ENCODE measurements at regions not wholly inside any gene's neighbourhood (a gene's known extent, or its start where the extent isn't known, plus 50 kb on each side); places are given as distances from the start of the nearest gene placed in this dataset.

- no peak overlapping the region for H3K4me3 Mint-ChIP-seq
These were observed 336.5 kb upstream of the ZNF804A start for GRCh38 chr2:184261818-184262217.

GRCh38 chr2:184268900-184269477 lies 329.3 kb upstream of the ZNF804A start:
- intact Hi-C loops (cut with micrococcal nuclease) = no loop called here

More at GRCh38 chr2:184261818-184262217, 336.5 kb upstream of the ZNF804A start:
- intact Hi-C loops (cut with micrococcal nuclease) = no loop called here
- Histone ChIP-seq H3K4me1 (ENCODE audit: control insufficient read depth in 2 of 2, insufficient read depth in 2 of 2, low read length in 2 of 2) (no peaks in the 10 kb centered on the region), H3K27me3 (ENCODE audit: control insufficient read depth in 2 of 2, insufficient read depth in 2 of 2, low read length in 2 of 2) (no peaks in the 10 kb centered on the region), H3K27ac (ENCODE audit: low read depth, low read length) (no peak overlapping the region), H3K9me3 (ENCODE audit: control insufficient read depth in 2 of 3, low read length in 3 of 3) (no peaks in the 10 kb centered on the region), H3K4me3 (ENCODE audit: low read length) (no peak overlapping the region), H3K36me3 (ENCODE audit: control insufficient read depth in 2 of 3, insufficient read depth in 3 of 3, low read length in 3 of 3) (no peaks in the 10 kb centered on the region)
- ATAC-seq = no peak
- POLR2A ChIA-PET = no interaction called here
- CTCF ChIA-PET = interaction anchor here (1.5 kb wide), 1 partner anchor 8 kb away, joined by 3 read pairs; no protein-coding TSS in a partner anchor
- H3K9me3 Mint-ChIP-seq = peaks cover 0 to 5% (median 0%) of the 10 kb centered on the region in 11 donors
- H3K4me1 Mint-ChIP-seq = no peaks in the 10 kb centered on the region
- H3K27ac Mint-ChIP-seq = no peak overlapping the region
- no peak for DNase-seq
- no peaks in the 10 kb centered on the region for H3K27me3 Mint-ChIP-seq
- no peaks in the 10 kb centered on the region for H3K36me3 Mint-ChIP-seq

GRCh38 chr2:184270660-184271059 lies 327.7 kb upstream of the ZNF804A start:
- ATAC-seq (no peak), DNase-seq (no peak)
- POLR2A ChIA-PET = no interaction called here
- no peaks in the 10 kb centered on the region for H3K27me3 Mint-ChIP-seq
- Histone ChIP-seq H3K27ac (ENCODE audit: low read depth, low read length) (no peak overlapping the region), H3K4me3 (ENCODE audit: low read length) (no peak overlapping the region), H3K27me3 (ENCODE audit: control insufficient read depth in 2 of 2, insufficient read depth in 2 of 2, low read length in 2 of 2) (no peaks in the 10 kb centered on the region), H3K9me3 (ENCODE audit: control insufficient read depth in 2 of 3, low read length in 3 of 3) (peaks cover 0 to 4% (median 0%) of the 10 kb centered on the region in 3 experiments), H3K36me3 (ENCODE audit: control insufficient read depth in 2 of 3, insufficient read depth in 3 of 3, low read length in 3 of 3) (no peaks in the 10 kb centered on the region), H3K4me1 (ENCODE audit: control insufficient read depth in 2 of 2, insufficient read depth in 2 of 2, low read length in 2 of 2) (no peaks in the 10 kb centered on the region)
- peaks cover 0 to 11% (median 0%) of the 10 kb centered on the region in 11 donors for H3K9me3 Mint-ChIP-seq
- intact Hi-C loops (cut with micrococcal nuclease) = no loop called here
- no peak overlapping the region for H3K27ac Mint-ChIP-seq
- H3K4me1 Mint-ChIP-seq = no peaks in the 10 kb centered on the region
- H3K36me3 Mint-ChIP-seq = no peaks in the 10 kb centered on the region
- CTCF ChIA-PET = interaction anchor here (1.1 kb wide), 1 partner anchor 9 kb away, joined by 3 read pairs; no protein-coding TSS in a partner anchor
- H3K4me3 Mint-ChIP-seq = no peak overlapping the region

More at GRCh38 chr2:184268900-184269477, 329.3 kb upstream of the ZNF804A start:
- Histone ChIP-seq H3K4me3 (ENCODE audit: low read length) (no peak overlapping the region), H3K36me3 (ENCODE audit: control insufficient read depth in 2 of 3, insufficient read depth in 3 of 3, low read length in 3 of 3) (no peaks in the 10 kb centered on the region), H3K9me3 (ENCODE audit: control insufficient read depth in 2 of 3, low read length in 3 of 3) (peaks cover 0 to 4% (median 0%) of the 10 kb centered on the region in 3 experiments), H3K4me1 (ENCODE audit: control insufficient read depth in 2 of 2, insufficient read depth in 2 of 2, low read length in 2 of 2) (no peaks in the 10 kb centered on the region), H3K27ac (ENCODE audit: low read depth, low read length) (no peak overlapping the region), H3K27me3 (ENCODE audit: control insufficient read depth in 2 of 2, insufficient read depth in 2 of 2, low read length in 2 of 2) (no peaks in the 10 kb centered on the region)
- Mint-ChIP-seq H3K9me3 (peaks cover 0 to 15% (median 5%) of the 10 kb centered on the region in 11 donors), H3K27ac (no peak overlapping the region), H3K27me3 (no peaks in the 10 kb centered on the region), H3K4me1 (no peaks in the 10 kb centered on the region), H3K36me3 (no peaks in the 10 kb centered on the region), H3K4me3 (no peak overlapping the region)
- ChIA-PET POLR2A (no interaction called here), CTCF (no interaction called here)
- ATAC-seq (no peak), DNase-seq (no peak)

- H3K4me1 ChIP-seq (ENCODE audit: control insufficient read depth in 2 of 2, insufficient read depth in 2 of 2, low read length in 2 of 2) = no peaks in the 10 kb centered on the region
- no peak for DNase-seq
These were observed 326.3 kb upstream of the ZNF804A start for GRCh38 chr2:184272056-184272455.

GRCh38 chr2:184294831-184295230 lies 303.5 kb upstream of the ZNF804A start:
- Histone ChIP-seq H3K9me3 (ENCODE audit: control insufficient read depth in 2 of 3, low read length in 3 of 3) (no peaks in the 10 kb centered on the region), H3K27ac (ENCODE audit: low read depth, low read length) (no peak overlapping the region), H3K36me3 (ENCODE audit: control insufficient read depth in 2 of 3, insufficient read depth in 3 of 3, low read length in 3 of 3) (no peaks in the 10 kb centered on the region), H3K4me1 (ENCODE audit: control insufficient read depth in 2 of 2, insufficient read depth in 2 of 2, low read length in 2 of 2) (no peaks in the 10 kb centered on the region), H3K4me3 (ENCODE audit: low read length) (no peak overlapping the region), H3K27me3 (ENCODE audit: control insufficient read depth in 2 of 2, insufficient read depth in 2 of 2, low read length in 2 of 2) (no peaks in the 10 kb centered on the region)
- ATAC-seq (no peak), DNase-seq (no peak)
- POLR2A ChIA-PET = no interaction called here
- Mint-ChIP-seq H3K9me3 (peaks cover 0 to 4% (median 0%) of the 10 kb centered on the region in 11 donors), H3K27me3 (no peaks in the 10 kb centered on the region), H3K4me1 (no peaks in the 10 kb centered on the region), H3K36me3 (no peaks in the 10 kb centered on the region), H3K4me3 (no peak overlapping the region), H3K27ac (no peak overlapping the region)
- CTCF ChIA-PET = no interaction called here
- intact Hi-C loops (cut with micrococcal nuclease) = no loop called here

More at GRCh38 chr2:184272056-184272455, 326.3 kb upstream of the ZNF804A start:
- Mint-ChIP-seq H3K4me1 (no peaks in the 10 kb centered on the region), H3K27me3 (no peaks in the 10 kb centered on the region), H3K27ac (no peak overlapping the region), H3K4me3 (no peak overlapping the region), H3K9me3 (peaks cover 0 to 11% (median 0%) of the 10 kb centered on the region in 11 donors), H3K36me3 (no peaks in the 10 kb centered on the region)
- Histone ChIP-seq H3K9me3 (ENCODE audit: control insufficient read depth in 2 of 3, low read length in 3 of 3) (peaks cover 0 to 4% (median 0%) of the 10 kb centered on the region in 3 experiments), H3K27me3 (ENCODE audit: control insufficient read depth in 2 of 2, insufficient read depth in 2 of 2, low read length in 2 of 2) (no peaks in the 10 kb centered on the region), H3K27ac (ENCODE audit: low read depth, low read length) (no peak overlapping the region), H3K4me3 (ENCODE audit: low read length) (no peak overlapping the region), H3K36me3 (ENCODE audit: control insufficient read depth in 2 of 3, insufficient read depth in 3 of 3, low read length in 3 of 3) (no peaks in the 10 kb centered on the region)
- intact Hi-C loops (cut with micrococcal nuclease) = no loop called here
- no peak for ATAC-seq
- POLR2A ChIA-PET = no interaction called here
- CTCF ChIA-PET = no interaction called here

- H3K4me3 Mint-ChIP-seq = no peak overlapping the region
- H3K4me3 ChIP-seq (ENCODE audit: low read length) = no peak overlapping the region
- H3K27ac ChIP-seq (ENCODE audit: low read depth, low read length) = no peak overlapping the region
- ChIA-PET CTCF (no interaction called here), POLR2A (no interaction called here)
- H3K4me1 Mint-ChIP-seq = no peaks in the 10 kb centered on the region
- no peak overlapping the region for H3K27ac Mint-ChIP-seq
- ATAC-seq (no peak), DNase-seq (no peak)
- H3K36me3 ChIP-seq (ENCODE audit: control insufficient read depth in 2 of 3, insufficient read depth in 3 of 3, low read length in 3 of 3) = no peaks in the 10 kb centered on the region
- no peaks in the 10 kb centered on the region for H3K36me3 Mint-ChIP-seq
- H3K27me3 ChIP-seq (ENCODE audit: control insufficient read depth in 2 of 2, insufficient read depth in 2 of 2, low read length in 2 of 2) = no peaks in the 10 kb centered on the region
- no peaks in the 10 kb centered on the region for H3K4me1 ChIP-seq (ENCODE audit: control insufficient read depth in 2 of 2, insufficient read depth in 2 of 2, low read length in 2 of 2)
- H3K9me3 ChIP-seq (ENCODE audit: control insufficient read depth in 2 of 3, low read length in 3 of 3) = no peaks in the 10 kb centered on the region
- intact Hi-C loops (cut with micrococcal nuclease) = no loop called here
- H3K27me3 Mint-ChIP-seq = no peaks in the 10 kb centered on the region
- H3K9me3 Mint-ChIP-seq = peaks cover 0 to 2% (median 0%) of the 10 kb centered on the region in 11 donors
These were observed 301.2 kb upstream of the ZNF804A start for GRCh38 chr2:184297085-184297484.

GRCh38 chr2:184302506-184302905 lies 295.8 kb upstream of the ZNF804A start:
- no peak overlapping the region for H3K4me3 Mint-ChIP-seq

More at GRCh38 chr2:184302506-184302905, 295.8 kb upstream of the ZNF804A start:
- no peak overlapping the region for H3K27ac ChIP-seq (ENCODE audit: low read depth, low read length)
- DNase-seq (no peak), ATAC-seq (no peak)
- no peaks in the 10 kb centered on the region for H3K4me1 Mint-ChIP-seq
- no peaks in the 10 kb centered on the region for H3K9me3 ChIP-seq (ENCODE audit: control insufficient read depth in 2 of 3, low read length in 3 of 3)
- no peaks in the 10 kb centered on the region for H3K27me3 ChIP-seq (ENCODE audit: control insufficient read depth in 2 of 2, insufficient read depth in 2 of 2, low read length in 2 of 2)
- H3K4me3 ChIP-seq (ENCODE audit: low read length) = no peak overlapping the region
- CTCF ChIA-PET = no interaction called here
- no peak overlapping the region for H3K27ac Mint-ChIP-seq
- no peaks in the 10 kb centered on the region for H3K27me3 Mint-ChIP-seq
- H3K36me3 Mint-ChIP-seq = no peaks in the 10 kb centered on the region
- POLR2A ChIA-PET = no interaction called here
- intact Hi-C loops (cut with micrococcal nuclease) = no loop called here
- peaks cover 0 to 8% (median 0%) of the 10 kb centered on the region in 11 donors for H3K9me3 Mint-ChIP-seq
- H3K36me3 ChIP-seq (ENCODE audit: control insufficient read depth in 2 of 3, insufficient read depth in 3 of 3, low read length in 3 of 3) = no peaks in the 10 kb centered on the region
- H3K4me1 ChIP-seq (ENCODE audit: control insufficient read depth in 2 of 2, insufficient read depth in 2 of 2, low read length in 2 of 2) = no peaks in the 10 kb centered on the region

Data from naive thymus-derived CD4-positive, alpha-beta T cell (primary cell).